HG02885 (cell line): ENCODE measurements at regions not wholly inside any gene's neighbourhood (a gene's known extent, or its start where the extent isn't known, plus 50 kb on each side); places are given as distances from the start of the nearest gene placed in this dataset.

Source experiments
- ATAC-seq: cut with Tn5 transposase; IDR thresholded peaks from one replicate; pipeline ENCODE4 v1.9.1; 2021; ENCODE audit warnings: mild to moderate bottlenecking; ENCODE audit not compliant: unreplicated experiment, poor library complexity

- no peak for ATAC-seq
Observed at GRCh38 chr22:27575348-27575747, 226.2 kb downstream of the MN1 start.

GRCh38 chr22:27576413-27576812 lies 225.1 kb downstream of the MN1 start:
- no peak for ATAC-seq

GRCh38 chr22:27576815-27577573 lies 224.6 kb downstream of the MN1 start:
- ATAC-seq, result no peak

GRCh38 chr22:27577574-27577969 lies 224.0 kb downstream of the MN1 start:
- no peak for ATAC-seq

- no peak for ATAC-seq
Observed at GRCh38 chr22:27578937-27579617, 222.5 kb downstream of the MN1 start.

- no peak for ATAC-seq
Observed at GRCh38 chr22:27580311-27580897, 221.2 kb downstream of the MN1 start.

- ATAC-seq, result no peak
Observed at GRCh38 chr22:27581236-27581635, 220.3 kb downstream of the MN1 start.

- ATAC-seq, result no peak
Observed at GRCh38 chr22:27581688-27582087, 219.9 kb downstream of the MN1 start.

GRCh38 chr22:27583856-27584255 lies 217.7 kb downstream of the MN1 start:
- ATAC-seq, result no peak

GRCh38 chr22:27585141-27585540 lies 216.4 kb downstream of the MN1 start:
- ATAC-seq, result no peak

GRCh38 chr22:27588268-27588667 lies 213.3 kb downstream of the MN1 start:
- ATAC-seq, result no peak

GRCh38 chr22:27588915-27589314 lies 212.6 kb downstream of the MN1 start:
- ATAC-seq, result no peak

- no peak for ATAC-seq
Observed at GRCh38 chr22:27591060-27591459, 210.5 kb downstream of the MN1 start.

- no peak for ATAC-seq
Observed at GRCh38 chr22:27593378-27593777, 208.2 kb downstream of the MN1 start.

- ATAC-seq, result no peak
Observed at GRCh38 chr22:27594020-27594419, 207.5 kb downstream of the MN1 start.

- ATAC-seq, result no peak
Observed at GRCh38 chr22:27594474-27595134, 207.0 kb downstream of the MN1 start.

- no peak for ATAC-seq
Observed at GRCh38 chr22:27596133-27596870, 205.3 kb downstream of the MN1 start.

- no peak for ATAC-seq
Observed at GRCh38 chr22:27597703-27598444, 203.7 kb downstream of the MN1 start.

GRCh38 chr22:27598792-27599191 lies 202.8 kb downstream of the MN1 start:
- no peak for ATAC-seq

GRCh38 chr22:27601195-27601594 lies 200.4 kb downstream of the MN1 start:
- no peak for ATAC-seq
